ENCODE measurements at regions not wholly inside any gene's neighbourhood (a gene's known extent, or its start where the extent isn't known, plus 50 kb on each side); places are given as distances from the start of the nearest gene placed in this dataset.
"Not testable (repeated sequence)": the region's sequence is repeated elsewhere in the genome, so short reads cannot be mapped to it uniquely, and the experiment has no call there.

- no peak for DNase-seq
Observed at GRCh38 chr20:53685070-53685595, 91.5 kb upstream of the ZNF217 start.

- no peak for DNase-seq
Observed at GRCh38 chr20:53683506-53683905, 89.9 kb upstream of the ZNF217 start.

DNA sequence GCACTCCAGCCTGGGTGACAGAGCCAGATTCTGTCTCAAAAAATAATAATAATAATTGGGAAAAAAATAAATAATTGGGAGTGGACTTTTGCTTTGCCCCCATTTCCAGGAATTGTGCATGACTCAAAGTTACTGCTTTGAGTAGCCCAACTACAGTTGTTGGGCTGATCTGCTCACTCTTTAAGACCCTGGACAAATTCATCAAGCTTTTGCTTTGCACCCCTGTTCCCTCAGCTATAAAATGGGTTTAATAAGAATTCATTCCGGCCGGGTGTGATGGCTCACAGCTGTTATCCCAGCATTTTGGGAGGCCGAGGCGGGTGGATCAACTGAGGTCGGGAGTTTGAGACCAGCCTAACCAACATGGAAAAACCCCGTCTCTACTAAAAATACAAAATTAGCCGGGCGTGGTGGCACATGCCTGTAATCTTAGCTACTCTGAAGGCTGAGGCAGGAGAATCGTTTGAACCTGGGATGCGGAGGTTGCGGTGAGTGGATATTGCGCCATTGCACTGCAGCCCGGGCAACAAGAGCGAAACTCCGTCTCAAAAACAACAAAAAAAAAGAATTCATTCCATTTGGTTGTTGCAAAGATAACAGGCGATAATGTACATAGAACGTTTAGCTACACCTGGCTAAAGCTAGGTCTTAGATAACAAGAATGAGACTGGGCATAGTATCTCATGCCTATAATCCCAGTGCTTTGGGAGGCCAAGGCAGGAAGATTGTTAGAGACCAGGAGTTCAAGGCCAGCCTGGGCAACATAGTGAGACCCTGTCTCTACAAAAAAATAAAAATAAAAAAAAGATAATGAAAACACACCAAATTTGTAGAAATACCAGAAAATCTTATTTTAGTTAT lies 87.9 kb upstream of the ZNF217 start:
- no peak for DNase-seq

DNA sequence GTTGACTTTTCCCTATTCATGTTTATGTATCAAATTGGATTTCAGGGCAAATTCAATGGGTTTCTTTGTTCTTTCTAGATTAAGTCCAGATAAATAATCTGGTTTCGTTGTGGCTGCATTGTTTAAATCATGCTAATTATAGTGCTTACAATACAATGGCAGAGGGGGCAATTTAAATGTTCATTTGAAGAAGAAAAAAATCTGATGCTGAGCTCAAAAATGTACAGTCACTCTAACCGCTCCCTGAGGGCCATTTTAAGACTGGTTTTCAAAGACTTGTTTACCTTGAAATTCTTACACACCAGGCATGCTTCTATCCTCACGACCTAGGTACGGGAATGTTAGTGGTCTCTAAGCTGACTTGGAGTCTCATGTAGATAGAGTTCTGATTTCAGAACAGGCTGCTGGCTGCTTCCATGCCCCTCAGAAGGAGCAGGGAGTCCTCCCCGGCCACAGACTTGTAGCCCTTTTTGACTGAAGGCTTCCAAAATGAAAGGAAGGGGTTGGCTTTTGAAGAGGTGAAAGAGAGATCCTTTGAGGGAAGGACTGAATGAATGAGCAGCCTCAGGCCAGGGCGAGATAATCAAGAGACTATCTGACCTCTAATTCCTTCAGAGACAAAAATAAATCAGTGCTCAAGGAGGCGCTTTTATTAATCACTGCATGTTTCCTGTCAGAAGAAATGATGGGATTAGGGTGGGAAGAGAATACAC lies 86.1 kb upstream of the ZNF217 start:
- DNase-seq, result no peak

DNA sequence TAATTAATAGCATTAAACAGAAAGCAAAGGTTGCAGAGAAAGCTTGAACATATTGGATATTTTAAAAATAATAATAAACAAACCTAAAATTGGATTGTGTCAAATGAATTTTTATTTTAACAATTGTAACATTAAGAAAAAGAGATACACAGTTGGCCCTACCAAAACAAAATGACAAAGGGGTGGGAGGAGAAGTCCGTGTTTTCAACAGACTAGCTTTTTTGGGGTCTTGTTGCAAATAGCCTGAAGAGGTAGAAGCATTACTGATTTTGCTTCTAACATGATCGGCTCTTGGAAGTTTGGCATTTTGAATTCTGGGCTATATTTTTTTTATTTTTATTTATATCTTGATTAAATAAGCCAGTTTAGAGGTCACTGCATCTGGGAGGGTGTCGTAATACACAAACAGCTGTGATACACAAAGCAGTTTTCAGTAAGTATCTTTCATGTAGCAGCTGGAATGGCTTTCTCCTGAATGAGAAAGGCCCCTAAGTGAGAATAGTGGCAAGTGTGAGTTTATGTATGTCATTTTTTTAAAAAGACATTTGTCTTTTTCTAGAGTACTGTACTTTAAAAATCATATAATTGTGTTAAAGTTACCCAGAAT lies 85.5 kb upstream of the ZNF217 start:
- DNase-seq, result no peak

- no peak for DNase-seq
Observed at GRCh38 chr20:53678315-53678989, 84.8 kb upstream of the ZNF217 start.

GRCh38 chr20:53677447-53678314 lies 84.0 kb upstream of the ZNF217 start:
- no peak for DNase-seq

DNA sequence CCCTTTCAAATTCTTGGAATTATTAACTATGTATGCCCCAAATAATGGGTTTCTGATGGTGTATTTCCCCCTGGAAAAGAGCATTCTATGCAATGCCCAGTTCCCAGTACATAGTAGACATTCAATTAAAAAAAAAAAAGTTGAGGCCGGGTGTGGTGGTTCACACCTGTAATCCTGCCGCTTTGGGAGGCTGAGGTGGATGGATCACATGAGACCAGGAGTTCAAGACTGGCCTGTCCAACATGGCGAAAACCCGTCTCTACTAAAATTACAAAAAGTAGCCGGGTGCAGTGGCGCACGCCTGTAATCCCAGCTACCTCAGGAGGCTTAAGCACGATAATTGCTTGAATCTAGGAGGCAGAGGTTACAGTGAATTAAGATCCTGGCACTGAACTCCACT lies 83.3 kb upstream of the ZNF217 start:
- DNase-seq, result no peak

DNA sequence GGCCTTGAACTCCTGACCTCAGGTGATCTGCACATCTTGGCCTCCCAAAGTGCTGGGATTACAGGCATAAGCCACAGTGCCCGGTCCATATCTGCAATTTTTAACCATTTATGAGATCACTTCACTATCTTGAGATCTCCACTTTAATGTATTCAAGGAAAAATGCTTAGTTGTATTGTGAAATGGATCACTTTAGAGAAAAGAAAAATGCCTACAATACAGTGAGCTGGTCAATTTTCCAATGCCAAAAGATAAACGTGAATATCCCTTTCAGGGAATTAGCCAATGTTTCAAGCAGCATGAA lies 82.8 kb upstream of the ZNF217 start:
- no peak for DNase-seq

GRCh38 chr20:53672484-53673129 lies 79.0 kb upstream of the ZNF217 start:
- DNase-seq, result no peak

DNA sequence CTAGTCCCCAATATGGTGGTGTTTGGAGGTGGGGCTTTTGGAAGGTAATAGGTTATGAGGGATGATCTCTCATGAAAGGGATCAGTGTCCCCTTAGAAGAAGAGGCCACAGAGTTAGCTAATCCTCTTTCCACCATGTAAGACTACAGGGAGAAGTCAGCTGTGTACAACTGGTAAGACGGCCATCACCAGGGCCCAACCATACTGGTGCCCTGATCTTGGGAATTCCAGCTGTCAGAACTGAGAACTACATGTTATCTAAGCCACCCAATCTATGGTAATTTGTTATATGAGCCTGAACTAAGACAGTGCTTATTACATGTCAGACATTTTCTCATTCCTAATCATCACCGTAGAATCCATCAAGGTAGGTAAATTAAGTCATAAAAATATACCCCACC lies 77.7 kb upstream of the ZNF217 start:
- no peak for DNase-seq

GRCh38 chr20:53669517-53670313 lies 76.1 kb upstream of the ZNF217 start:
- not testable (repeated sequence) for DNase-seq

- DNase-seq, result no peak
Observed at GRCh38 chr20:53668992-53669391, 75.4 kb upstream of the ZNF217 start.

GRCh38 chr20:53666144-53666543 lies 72.5 kb upstream of the ZNF217 start:
- DNase-seq, result no peak

DNA sequence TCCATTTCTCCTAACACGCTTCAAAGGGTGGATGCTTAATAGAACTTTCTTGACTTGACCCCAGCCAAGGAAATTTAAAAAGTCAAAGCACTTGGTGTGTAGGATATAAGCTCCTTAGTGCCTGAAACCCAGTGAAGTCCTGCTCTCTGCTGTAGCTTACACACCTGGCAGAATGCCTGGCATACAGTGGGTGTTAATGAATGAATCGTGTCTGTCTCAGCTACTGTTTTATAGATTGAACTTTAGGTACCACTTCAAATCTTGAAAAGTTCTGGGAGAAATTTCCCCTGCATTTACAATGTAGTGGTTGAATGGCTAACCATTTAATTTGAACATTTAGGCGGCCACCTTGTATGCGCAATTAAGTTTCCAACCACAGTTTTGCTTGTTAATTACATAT lies 70.5 kb upstream of the ZNF217 start:
- DNase-seq, result no peak

DNA sequence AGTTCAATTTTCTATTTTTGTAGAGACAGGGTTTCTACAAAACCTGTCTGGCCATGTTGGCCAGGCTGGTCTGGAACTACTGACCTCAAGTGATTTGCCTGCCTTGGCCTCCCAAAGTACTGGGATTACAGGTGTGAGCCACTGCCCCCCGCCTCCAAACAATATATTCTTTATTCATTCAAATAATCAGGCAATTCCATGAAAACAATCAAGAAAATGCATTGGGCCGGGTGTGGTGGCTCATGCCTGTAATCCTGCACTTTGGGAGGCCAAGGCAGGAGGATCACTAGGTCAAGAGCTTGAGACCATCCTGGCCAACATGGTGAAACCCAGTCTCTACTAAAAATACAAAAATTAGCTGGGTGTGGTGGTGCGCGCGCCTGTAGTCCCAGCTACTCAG lies 69.9 kb upstream of the ZNF217 start:
- DNase-seq, result not testable (repeated sequence)

DNA sequence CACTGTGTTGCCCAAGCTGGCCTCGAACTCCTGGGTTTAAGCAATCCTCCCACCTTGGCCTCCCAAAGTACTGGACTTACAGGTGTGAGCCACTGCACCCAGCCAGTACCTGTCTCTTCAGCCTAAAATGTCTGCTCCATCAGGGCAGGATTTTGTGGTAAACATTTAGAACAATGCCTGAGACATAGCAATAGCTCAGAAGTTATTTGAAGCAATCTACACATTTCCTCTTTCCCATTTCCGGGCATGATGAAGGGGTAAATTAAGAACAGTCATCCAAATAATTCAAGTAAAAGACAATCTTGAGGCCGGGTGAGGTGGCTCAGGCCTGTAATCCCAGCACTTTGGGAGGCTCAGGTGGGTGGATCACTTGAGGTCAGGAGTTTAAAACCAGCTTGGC lies 69.0 kb upstream of the ZNF217 start:
- DNase-seq, result no peak

GRCh38 chr20:53660947-53661381 lies 67.3 kb upstream of the ZNF217 start:
- no peak for DNase-seq

DNA sequence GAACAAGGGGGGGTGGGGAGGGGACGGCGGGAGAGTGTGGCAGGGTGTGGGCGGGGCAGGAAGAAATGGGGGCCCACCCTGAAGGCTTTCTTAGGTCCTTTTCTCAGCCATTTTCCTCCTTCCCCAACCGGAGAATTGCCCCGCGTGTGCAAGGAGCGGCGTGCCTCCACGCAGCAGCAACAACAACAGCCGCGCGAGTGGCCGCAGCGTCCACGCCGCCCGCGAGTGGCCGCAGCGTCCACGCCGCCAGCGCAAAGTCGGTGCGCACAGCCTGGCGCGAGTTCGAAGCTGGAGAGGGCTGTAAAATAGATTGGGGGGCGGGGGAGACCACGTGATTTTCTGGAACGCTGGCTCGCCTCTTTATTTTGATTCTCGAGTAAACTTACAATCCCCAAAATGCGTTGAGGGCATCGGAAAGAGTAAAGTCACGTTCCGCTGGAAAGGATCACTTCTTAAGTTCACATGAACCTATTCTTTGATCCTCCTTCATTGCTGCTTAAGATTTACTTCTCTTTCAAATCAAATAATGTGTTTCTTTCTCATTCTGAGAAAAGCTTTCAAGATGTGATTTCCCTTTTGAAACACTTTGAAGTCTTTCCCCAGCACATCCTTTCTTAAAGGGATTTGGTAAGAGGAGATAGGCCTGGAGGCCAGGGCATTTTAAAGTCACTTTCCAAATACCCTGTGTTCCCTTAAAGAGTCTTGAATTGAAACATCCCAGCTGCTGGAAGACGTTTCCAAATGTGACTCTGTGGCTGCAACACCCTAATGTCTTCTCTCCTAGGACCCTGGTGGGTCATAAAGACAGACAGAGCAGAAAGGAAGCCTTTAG lies 66.7 kb upstream of the ZNF217 start:
- DNase-seq, result no peak

DNA sequence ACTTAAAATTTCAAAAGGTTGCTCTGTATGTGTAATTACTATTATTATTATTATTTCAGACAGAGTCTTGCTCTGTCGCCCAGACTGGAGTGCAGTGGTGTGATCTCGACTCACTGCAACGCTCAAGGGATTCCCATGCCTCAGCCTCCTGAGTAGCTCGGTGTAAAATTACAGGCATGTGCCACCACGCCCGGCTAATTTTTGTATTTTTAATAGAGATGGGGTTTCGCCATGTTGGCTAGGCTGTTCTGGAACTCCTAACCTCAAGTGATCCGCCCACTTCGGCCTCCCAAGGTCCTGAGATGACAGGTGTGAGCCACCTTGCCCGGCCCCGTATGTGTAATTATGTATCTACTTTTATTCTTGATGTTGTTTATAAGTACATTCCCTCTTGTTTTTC lies 65.3 kb upstream of the ZNF217 start:
- DNase-seq, result no peak

Measured in NCI-H2029 (cell line).